T1000 (cell line): ENCODE measurements at regions not wholly inside any gene's neighbourhood (a gene's known extent, or its start where the extent isn't known, plus 50 kb on each side); places are given as distances from the start of the nearest gene placed in this dataset.
"Not testable (repeated sequence)": the region's sequence is repeated elsewhere in the genome, so short reads cannot be mapped to it uniquely, and the experiment has no call there.

Experiments
- DNase-seq: peaks from one replicate; lab custom pipeline; 2025; ENCODE audit warnings: mixed read lengths; lab: John Stamatoyannopoulos, UW

- DNase-seq, result no peak
These were observed 78.3 kb upstream of the SSBP2 start for GRCh38 chr5:81829242-81829641.

DNA sequence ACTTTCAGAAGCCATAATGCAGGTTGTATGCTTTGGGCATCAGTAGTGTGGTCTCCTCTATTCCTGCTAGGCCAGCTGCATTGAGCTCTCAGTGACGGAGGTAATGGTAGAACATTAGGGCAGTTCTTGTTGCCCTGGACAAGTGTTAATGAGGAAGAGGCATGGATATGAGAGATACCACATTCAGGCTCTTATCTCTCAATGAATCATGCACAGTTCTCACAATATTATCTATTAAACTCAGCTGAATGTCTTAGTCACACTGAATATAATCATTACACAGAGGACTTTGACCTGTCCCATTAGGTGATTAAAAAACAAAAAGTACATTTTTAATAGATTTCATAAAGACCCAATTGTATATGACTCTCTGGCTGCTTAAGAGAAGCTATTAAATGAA lies 76.6 kb upstream of the SSBP2 start:
- DNase-seq, result no peak

DNA sequence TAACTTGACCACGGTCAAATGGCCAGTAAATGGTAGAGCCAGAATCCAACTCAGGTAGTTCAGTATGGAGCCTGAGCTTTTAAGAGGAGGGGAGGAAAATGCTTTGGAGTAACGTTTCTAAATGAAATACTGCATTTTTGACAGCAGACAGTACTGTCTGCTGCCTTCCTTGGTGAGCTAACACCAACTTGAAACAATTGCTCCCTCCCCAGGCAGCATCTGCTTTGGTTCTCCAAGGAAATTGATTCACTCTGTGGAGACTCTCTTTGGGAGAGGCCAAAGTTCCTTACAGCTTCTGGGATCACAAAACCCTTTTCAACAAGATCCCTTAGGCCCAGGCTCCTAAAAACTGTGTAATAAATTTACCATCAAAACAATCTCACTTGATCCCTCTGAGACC lies 75.2 kb upstream of the SSBP2 start:
- no peak for DNase-seq

GRCh38 chr5:81825237-81825636 lies 74.3 kb upstream of the SSBP2 start:
- peak; percentile 74 for DNase-seq

DNA sequence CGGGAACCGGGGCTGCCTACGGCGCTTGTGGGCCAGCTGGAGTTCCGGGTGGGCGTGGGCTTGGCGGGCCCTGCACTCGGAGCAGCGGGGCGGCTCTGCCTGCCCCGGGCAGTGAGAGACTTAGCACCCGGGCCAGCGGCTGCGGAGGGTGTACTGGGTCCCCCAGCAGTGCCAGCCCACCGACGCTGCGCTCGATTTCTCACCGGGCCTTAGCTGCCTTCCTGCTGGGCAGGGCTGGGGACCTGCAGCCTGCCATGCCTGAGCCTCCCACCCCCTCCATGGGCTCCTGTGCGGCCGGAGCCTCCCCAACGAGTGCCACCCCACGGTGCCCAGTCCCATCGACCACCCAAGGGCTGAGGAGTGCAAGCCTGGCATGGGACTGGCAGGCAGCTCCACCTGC lies 72.8 kb upstream of the SSBP2 start:
- DNase-seq, result not testable (repeated sequence)

GRCh38 chr5:81820863-81821262 lies 70.0 kb upstream of the SSBP2 start:
- DNase-seq, result no peak

DNA sequence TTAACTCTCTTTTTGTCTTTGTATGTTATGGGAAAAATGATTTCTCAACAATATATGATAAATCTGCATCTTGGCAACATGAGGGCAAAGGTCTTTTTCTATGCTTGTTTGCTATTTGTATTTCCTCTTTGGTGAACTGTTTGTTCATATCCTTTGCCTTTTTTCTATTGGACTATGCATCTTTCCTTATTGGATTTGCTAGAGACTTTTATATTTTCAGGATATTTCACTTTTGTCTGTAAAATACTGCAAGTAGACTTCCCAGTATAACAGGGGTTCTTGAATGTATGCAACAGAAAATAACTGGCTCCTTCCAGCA lies 69.4 kb upstream of the SSBP2 start:
- DNase-seq, result no peak

- no peak for DNase-seq
These were observed 68.8 kb upstream of the SSBP2 start for GRCh38 chr5:81819556-81820317.

- DNase-seq, result no peak
These were observed 67.1 kb upstream of the SSBP2 start for GRCh38 chr5:81817980-81818379.

DNA sequence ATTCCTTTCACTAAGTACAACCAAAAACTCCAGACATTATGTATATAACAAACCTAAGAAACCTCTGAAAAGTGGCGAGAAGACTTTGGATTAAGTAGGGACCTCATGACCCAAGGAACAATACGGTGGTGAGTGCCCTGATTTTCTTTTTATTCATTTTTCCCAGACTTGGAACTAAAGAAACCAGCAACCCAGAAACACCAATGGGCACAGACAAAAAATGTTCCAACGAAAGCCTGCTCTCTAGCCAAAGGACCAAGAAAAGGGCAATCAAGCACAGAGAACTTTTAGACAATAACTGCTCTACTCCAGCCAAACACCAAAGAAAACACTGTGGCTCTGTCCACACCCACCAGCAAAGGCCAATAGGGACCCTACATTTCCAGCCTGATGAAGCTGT lies 66.2 kb upstream of the SSBP2 start:
- DNase-seq, result no peak

GRCh38 chr5:81815321-81815720 lies 64.4 kb upstream of the SSBP2 start:
- DNase-seq, result no peak

DNA sequence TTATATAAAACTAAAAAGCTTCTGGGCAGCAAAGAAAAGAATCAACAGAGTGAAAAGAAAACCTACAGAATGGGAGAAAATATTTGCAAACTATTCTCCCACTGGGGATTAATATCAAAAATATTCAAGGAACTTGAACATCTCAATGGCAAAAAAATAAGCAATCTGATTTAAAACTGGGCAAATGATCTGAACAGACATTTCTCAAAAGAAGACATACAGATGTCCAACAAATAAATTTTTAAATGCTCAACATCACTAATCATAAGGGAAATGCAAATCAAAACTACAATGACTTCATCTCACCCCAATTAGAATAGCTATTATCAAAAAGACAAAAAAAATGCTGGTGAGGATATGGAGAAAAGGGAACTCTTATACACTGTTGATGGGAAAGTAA lies 57.2 kb upstream of the SSBP2 start:
- no peak for DNase-seq

DNA sequence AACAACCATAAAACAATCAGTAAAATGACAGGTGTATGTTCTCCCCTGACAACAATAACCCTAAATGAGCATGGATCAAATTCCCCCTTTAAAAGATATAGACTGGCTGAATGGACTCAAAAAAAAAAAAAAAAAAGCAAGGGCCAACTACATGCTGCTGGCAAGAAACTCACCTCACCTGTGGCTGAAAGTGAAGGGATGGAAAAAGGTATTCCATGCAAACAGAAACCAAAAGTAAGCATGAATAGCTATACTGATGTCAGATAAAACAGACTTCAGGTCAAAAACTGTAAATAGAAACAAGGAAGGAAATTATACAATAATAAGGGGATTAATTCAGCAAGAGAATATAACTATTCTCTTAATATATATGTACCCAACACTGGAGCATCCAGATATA lies 54.2 kb upstream of the SSBP2 start:
- DNase-seq, result no peak

- DNase-seq, result no peak
These were observed 52.9 kb upstream of the SSBP2 start for GRCh38 chr5:81803812-81804211.

DNA sequence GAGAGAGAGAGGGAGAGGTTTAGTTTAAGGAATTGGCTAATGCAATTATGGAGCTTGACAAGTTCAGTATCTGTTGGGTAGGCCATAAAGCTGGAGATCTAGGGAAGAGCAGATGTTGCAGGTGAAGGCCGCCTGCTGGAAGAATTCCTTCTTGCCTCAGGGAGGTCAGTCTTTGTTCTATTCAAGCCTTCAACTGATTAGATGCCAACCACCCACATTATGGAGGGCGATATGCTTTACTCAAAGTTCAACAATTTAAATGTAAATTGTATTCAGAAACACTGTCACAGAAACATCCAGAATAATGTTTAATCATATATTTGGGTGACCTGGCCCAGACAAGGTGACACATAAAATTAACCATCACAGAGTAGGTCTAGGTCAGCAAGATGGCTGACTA lies 51.7 kb upstream of the SSBP2 start:
- DNase-seq, result no peak

DNA sequence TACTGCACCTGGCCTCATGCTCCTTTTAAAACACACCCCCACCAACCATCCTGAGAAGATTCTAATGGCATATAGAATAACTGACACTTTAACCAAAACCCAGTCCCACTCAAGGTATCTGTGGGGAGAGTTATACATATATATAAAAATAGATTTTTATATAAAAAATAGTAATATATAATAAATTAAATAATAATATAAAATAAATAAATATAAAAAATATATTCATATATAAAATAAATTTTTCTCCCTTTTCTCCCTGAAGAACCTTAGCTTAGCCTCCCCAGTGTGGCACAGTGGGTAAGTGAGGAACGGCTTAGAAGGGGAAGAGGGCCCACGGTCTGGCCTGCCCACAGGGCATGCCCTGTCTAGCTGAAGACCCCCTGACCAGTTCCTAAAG lies 51.1 kb upstream of the SSBP2 start:
- no peak for DNase-seq

- no peak for DNase-seq
These were observed 49.9 kb upstream of the SSBP2 start for GRCh38 chr5:81800797-81801196.
